Mucosa of descending colon (tissue), 3 donors: ENCODE measurements at regions not wholly inside any gene's neighbourhood (a gene's known extent, or its start where the extent isn't known, plus 50 kb on each side); places are given as distances from the start of the nearest gene placed in this dataset.
"Not testable (repeated sequence)": the region's sequence is repeated elsewhere in the genome, so short reads cannot be mapped to it uniquely, and the experiment has no call there.

Source experiments
- ATAC-seq: fragments of 200-7000 bp; cut with Tn5 transposase; one replicate; pipeline ENCODE4 v1.9.1; 2020; ENCODE audit warnings: mild to moderate bottlenecking, moderate library complexity
- DNase-seq, 3 donors: peaks; one replicate each; pipeline ENCODE4 v3.0.0-alpha.2; 2020
- H3K36me3 ChIP-seq: fragments of 200-600 bp; one replicate; pipeline ENCODE4 v1.8.0; 2021; ENCODE audit warnings: low read depth, mild to moderate bottlenecking
- H3K4me1 ChIP-seq: fragments of 200-600 bp; one replicate; pipeline ENCODE4 v1.8.0; 2021; ENCODE audit warnings: low read depth, mild to moderate bottlenecking
- H3K4me3 ChIP-seq: fragments of 200-600 bp; one replicate; pipeline ENCODE4 v1.8.0; 2021; ENCODE audit warnings: mild to moderate bottlenecking
- H3K9me3 ChIP-seq: fragments of 200-600 bp; one replicate; pipeline ENCODE4 v1.8.0; 2021; ENCODE audit warnings: mild to moderate bottlenecking
- CTCF ChIP-seq: fragments of 200-600 bp; IDR thresholded peaks from one replicate; pipeline ENCODE4 v1.8.0; 2022; ENCODE audit warnings: antibody characterized with exemption, mild to moderate bottlenecking
- intact Hi-C, 2 donors: fragments of 100-400 bp; cut with DNase I in 1 of 2; cut with micrococcal nuclease in 1 of 2; formaldehyde crosslinking; loops; one replicate each; pipeline versions ENCODE4 v1.11.0 to v1.11.1; 2022; cut with DNase I, micrococcal nuclease
- donor health status: DM: no; HTN: no; CAD: no; lungs with moderate emphysema.
- donor health status: DM: no; HTN: no; CAD: no.
- donor health status: DM: no; HTN: yes; CAD: no.

- DNase-seq (no peak), ATAC-seq (no peak)
- no peaks in the 10 kb centered on the region for H3K9me3 ChIP-seq
- no peaks in the 10 kb centered on the region for H3K4me1 ChIP-seq
- TF ChIP-seq CTCF, result no peak
- no peak overlapping the region for H3K4me3 ChIP-seq
- intact Hi-C loops, result no loop called here
- H3K36me3 ChIP-seq, result no peaks in the 10 kb centered on the region
Measured at GRCh38 chr7:149635561-149636329, 137.6 kb downstream of the ZNF467 start.

DNA sequence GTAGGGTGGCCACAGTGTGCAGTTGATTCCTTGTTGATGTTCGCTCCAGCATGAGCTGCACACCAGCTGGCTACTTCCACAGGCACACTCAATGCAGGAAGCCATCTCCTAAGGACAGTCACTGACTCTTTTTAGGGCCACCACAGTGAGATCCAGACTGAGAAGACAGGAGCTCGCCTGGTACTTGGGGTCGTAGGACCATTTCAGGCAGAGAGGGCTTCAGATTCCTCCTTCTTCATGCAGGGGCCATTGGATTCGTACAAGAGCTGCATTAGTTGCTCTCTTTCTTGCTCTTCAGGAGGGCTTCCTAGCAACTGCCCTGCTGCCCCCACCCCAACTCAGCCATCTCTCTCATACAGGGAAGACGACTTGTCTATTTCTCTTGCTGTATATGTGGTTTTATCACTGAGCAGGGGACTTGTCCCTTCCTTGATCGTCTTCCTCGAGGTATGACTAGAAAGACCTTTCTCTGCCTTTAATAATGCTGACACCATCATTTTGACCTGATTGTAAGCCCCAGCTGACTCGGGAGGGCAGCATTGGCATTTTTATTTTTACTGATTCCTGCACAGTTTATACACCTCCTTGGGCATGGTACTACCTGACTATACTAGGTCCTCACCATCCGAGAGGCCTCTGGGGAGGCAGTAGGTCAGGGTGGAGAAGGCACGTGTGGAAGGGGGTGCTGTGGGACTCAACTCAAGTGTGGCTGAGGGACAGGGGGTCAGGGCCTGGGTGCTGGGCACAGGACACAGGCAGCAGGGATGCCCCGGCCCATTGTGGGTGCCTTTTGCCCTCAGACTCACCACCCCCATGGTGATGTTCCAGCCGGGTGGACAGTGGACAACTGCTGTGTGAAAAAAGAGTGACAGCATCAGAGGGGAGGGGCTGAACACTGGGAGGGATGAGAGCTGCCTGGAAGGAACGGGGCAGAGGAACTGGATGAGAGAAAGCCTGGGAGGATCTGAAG lies 136.7 kb upstream of the ZNF746 start:
- Histone ChIP-seq H3K36me3 (no peaks in the 10 kb centered on the region), H3K4me1 (no peaks in the 10 kb centered on the region), H3K9me3 (no peaks in the 10 kb centered on the region), H3K4me3 (no peak overlapping the region)
- ATAC-seq, result no peak
- DNase-seq, result no peak
- intact Hi-C loops, result no loop called here
- TF ChIP-seq CTCF, result no peak

DNA sequence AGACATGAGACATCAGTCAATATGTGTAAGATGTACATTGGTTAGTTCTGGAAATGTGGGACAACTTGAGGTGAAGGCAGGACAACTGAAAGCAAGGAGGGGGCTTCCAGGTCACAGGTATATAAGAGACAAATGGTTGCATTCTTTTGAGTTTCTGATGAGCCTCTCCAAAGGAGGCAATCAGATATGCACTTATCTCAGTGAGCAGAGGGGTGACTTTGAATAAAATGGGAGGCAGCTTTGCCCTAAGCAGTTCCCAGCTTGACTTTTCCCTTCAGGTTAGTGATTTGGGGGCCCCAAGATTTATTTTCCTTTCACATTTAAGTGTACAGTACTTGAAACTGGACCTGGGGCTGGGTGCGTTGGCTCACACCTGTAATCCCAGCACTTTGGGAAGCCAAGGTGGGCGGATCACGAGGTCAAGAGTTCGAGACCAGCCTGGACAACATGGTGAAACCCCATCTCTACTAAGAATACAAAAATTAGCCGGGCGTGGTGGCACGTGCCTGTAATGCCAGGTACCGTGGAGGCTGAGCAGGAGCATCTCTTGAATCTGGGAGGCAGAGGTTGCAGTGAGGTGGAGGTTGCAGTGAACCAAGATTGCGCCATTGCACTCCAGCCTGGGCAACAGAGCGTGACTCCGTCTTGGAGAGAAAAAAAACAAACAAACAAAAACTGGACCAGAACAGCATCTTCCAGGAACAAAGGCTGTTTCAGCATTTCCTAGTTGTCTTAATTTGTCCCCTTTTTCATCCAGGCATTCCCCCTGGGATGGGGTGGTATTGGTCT lies 130.9 kb upstream of the ZNF746 start:
- intact Hi-C loops, H3K4me3 ChIP-seq, ATAC-seq: not testable (repeated sequence)

GRCh38 chr7:149627911-149628310 lies 130.3 kb upstream of the ZNF746 start:
- no peak overlapping the region for H3K4me3 ChIP-seq
- no peaks in the 10 kb centered on the region for H3K9me3 ChIP-seq
- no peaks in the 10 kb centered on the region for H3K36me3 ChIP-seq
- intact Hi-C loops, result no loop called here
- no peak for TF ChIP-seq CTCF
- peaks cover 8% of the 10 kb centered on the region for H3K4me1 ChIP-seq
- DNase-seq, result no peak
- no peak for ATAC-seq

More for the DNA sequence above, 130.9 kb upstream of the ZNF746 start:
- not testable (repeated sequence) for H3K4me1 ChIP-seq, DNase-seq, H3K9me3 ChIP-seq, H3K36me3 ChIP-seq

GRCh38 chr7:149626972-149627371 lies 129.4 kb upstream of the ZNF746 start:
- ATAC-seq (no peak), DNase-seq (no peak)
- H3K4me1 ChIP-seq, result peaks cover 12% of the 10 kb centered on the region
- intact Hi-C loops, result no loop called here
- H3K9me3 ChIP-seq, result no peaks in the 10 kb centered on the region
- no peak overlapping the region for H3K4me3 ChIP-seq
- no peaks in the 10 kb centered on the region for H3K36me3 ChIP-seq
- no peak for TF ChIP-seq CTCF
